H9 (cell line): ENCODE measurements at regions not wholly inside any gene's neighbourhood (a gene's known extent, or its start where the extent isn't known, plus 50 kb on each side); places are given as distances from the start of the nearest gene placed in this dataset.

Experiments
- DNase-seq: peaks from one replicate; pipeline ENCODE4 v3.0.0-alpha.2; 2017
- H2AFZ ChIP-seq: one replicate; pipeline ENCODE4 v1.6.1; 2013; ENCODE audit warnings: mild to moderate bottlenecking, low read length, control low read depth, moderate library complexity
- H2AK5ac ChIP-seq: 2 replicates; pipeline ENCODE4 v1.6.1; 2013; ENCODE audit warnings: low read length, control low read depth, mixed read lengths; ENCODE audit not compliant: insufficient read length
- H2BK120ac ChIP-seq: one replicate; pipeline ENCODE4 v1.6.1; 2013; ENCODE audit warnings: low read depth, mild to moderate bottlenecking, low read length, control low read depth, inconsistent platforms; ENCODE audit not compliant: poor library complexity, severe bottlenecking
- H2BK12ac ChIP-seq: 2 replicates; pipeline ENCODE4 v1.6.1; 2013; ENCODE audit warnings: low read length, control low read depth, mixed read lengths, low read depth; ENCODE audit not compliant: insufficient read length
- H2BK15ac ChIP-seq: 2 replicates; pipeline ENCODE4 v1.6.1; 2013; ENCODE audit warnings: low read depth, low read length, control low read depth
- H2BK20ac ChIP-seq: one replicate; pipeline ENCODE4 v1.6.1; 2013; ENCODE audit warnings: low read depth, mild to moderate bottlenecking, low read length, control low read depth, inconsistent platforms; ENCODE audit not compliant: poor library complexity, severe bottlenecking
- H2BK5ac ChIP-seq: 2 replicates; pipeline ENCODE4 v1.6.1; 2013; ENCODE audit warnings: low read length, control low read depth, mixed read lengths; ENCODE audit not compliant: insufficient read length
- H3K14ac ChIP-seq: 2 replicates; pipeline ENCODE4 v1.6.1; 2013; ENCODE audit warnings: low read length, control low read depth; ENCODE audit not compliant: insufficient read depth
- H3K18ac ChIP-seq: 2 replicates; pipeline ENCODE4 v1.6.1; 2013; ENCODE audit warnings: low read depth, mild to moderate bottlenecking, mixed read lengths, low read length, control low read depth; ENCODE audit not compliant: insufficient read length
- H3K23ac ChIP-seq: 2 replicates; pipeline ENCODE4 v1.6.1; 2013; ENCODE audit warnings: low read length, control low read depth, mixed read lengths, low read depth; ENCODE audit not compliant: insufficient read length
- H3K23me2 ChIP-seq: 2 replicates; pipeline ENCODE4 v1.6.1; 2013; ENCODE audit warnings: low read depth, mild to moderate bottlenecking, mixed read lengths, low read length, control low read depth; ENCODE audit not compliant: insufficient read length, poor library complexity, severe bottlenecking
- H3K27ac ChIP-seq: 2 replicates; pipeline ENCODE4 v1.5.1; 2013; ENCODE audit warnings: low read length, control low read depth, mixed read lengths, low read depth; ENCODE audit not compliant: insufficient read length
- H3K27me3 ChIP-seq: 2 replicates; pipeline ENCODE4 v1.6.1; 2013; ENCODE audit warnings: low read length, control low read depth, inconsistent platforms; ENCODE audit not compliant: insufficient read depth
- H3K4ac ChIP-seq: 2 replicates; pipeline ENCODE4 v1.6.1; 2013; ENCODE audit warnings: low read depth, mild to moderate bottlenecking, control low read depth, inconsistent platforms, low read length, moderate library complexity
- H3K4me1 ChIP-seq: 2 replicates; pipeline ENCODE4 v1.6.1; 2013; ENCODE audit warnings: low read length, control low read depth, inconsistent platforms; ENCODE audit not compliant: insufficient read depth
- H3K4me2 ChIP-seq: 2 replicates; pipeline ENCODE4 v1.6.1; 2013; ENCODE audit warnings: low read length, control low read depth, mixed read lengths; ENCODE audit not compliant: insufficient read length, insufficient read depth
- H3K56ac ChIP-seq: 2 replicates; pipeline ENCODE4 v1.6.1; 2013; ENCODE audit warnings: low read depth, mild to moderate bottlenecking, mixed read lengths, low read length, control low read depth; ENCODE audit not compliant: insufficient read length
- H3K79me1 ChIP-seq: 2 replicates; pipeline ENCODE4 v1.6.1; 2013; ENCODE audit warnings: low read depth, mild to moderate bottlenecking, moderate library complexity, low read length, control low read depth, inconsistent platforms; ENCODE audit not compliant: insufficient read depth, poor library complexity, severe bottlenecking
- H3K79me2 ChIP-seq: 2 replicates; pipeline ENCODE4 v1.6.1; 2013; ENCODE audit warnings: low read length, control low read depth, inconsistent platforms; ENCODE audit not compliant: insufficient read depth
- H3K9ac ChIP-seq: 2 replicates; pipeline ENCODE4 v1.6.1; 2013; ENCODE audit warnings: low read length, control low read depth, mixed read lengths; ENCODE audit not compliant: insufficient read length; ENCODE audit errors: extremely low read depth
- H3K9me3 ChIP-seq: one replicate; pipeline ENCODE4 v1.6.1; 2013; ENCODE audit warnings: low read depth, low read length, inconsistent platforms; ENCODE audit not compliant: control insufficient read depth
- H3T11ph ChIP-seq: one replicate; pipeline ENCODE4 v1.6.1; 2013; ENCODE audit warnings: mild to moderate bottlenecking, low read length, control low read depth, inconsistent platforms
- H4K20me1 ChIP-seq: one replicate; pipeline ENCODE4 v1.6.1; 2013; ENCODE audit not compliant: control insufficient read depth, insufficient read length, insufficient read depth
- H4K5ac ChIP-seq: 2 replicates; pipeline ENCODE4 v1.6.1; 2013; ENCODE audit warnings: low read depth, mild to moderate bottlenecking, mixed read lengths, low read length, control low read depth; ENCODE audit not compliant: insufficient read length
- H4K8ac ChIP-seq: replicated peaks from 2 replicates; pipeline ENCODE4 v1.6.1; 2013; ENCODE audit warnings: low read length, control low read depth, mixed read lengths, low read depth; ENCODE audit not compliant: insufficient read length
- H4K91ac ChIP-seq: 2 replicates; pipeline ENCODE4 v1.6.1; 2013; ENCODE audit warnings: low read depth, mild to moderate bottlenecking, moderate library complexity, mixed read lengths, low read length, control low read depth; ENCODE audit not compliant: insufficient read length
- H3K27ac Mint-ChIP-seq, 3 experiments: 2 replicates in 2 of 3; 3 replicates in 1 of 3; pipeline ENCODE4 v1.8.0; 2020 to 2021; ENCODE audit warnings: mixed read lengths in 3 of 3, mild to moderate bottlenecking in 1 of 3, moderate library complexity in 1 of 3
- H3K27me3 Mint-ChIP-seq: 2 replicates; pipeline ENCODE4 v1.8.0; 2021; ENCODE audit warnings: low read depth, mild to moderate bottlenecking, moderate library complexity, mixed read lengths
- H3K36me3 Mint-ChIP-seq, 3 experiments: 2 replicates in 2 of 3; 3 replicates in 1 of 3; pipeline ENCODE4 v1.8.0; 2020 to 2021; ENCODE audit warnings: low read depth in 3 of 3, mixed read lengths in 3 of 3; ENCODE audit not compliant: insufficient read depth in 1 of 3
- H3K4me1 Mint-ChIP-seq, 2 experiments: 2 replicates each; pipeline ENCODE4 v1.8.0; 2020; ENCODE audit warnings: mixed read lengths in 2 of 2
- H3K4me3 Mint-ChIP-seq, 2 experiments: 2 replicates in 1 of 2; 3 replicates in 1 of 2; pipeline ENCODE4 v1.8.0; 2020 to 2021; ENCODE audit warnings: mild to moderate bottlenecking in 2 of 2, mixed read lengths in 2 of 2, moderate library complexity in 1 of 2
- H3K9me3 Mint-ChIP-seq, 2 experiments: 2 replicates in 1 of 2; 3 replicates in 1 of 2; pipeline ENCODE4 v1.8.0; 2020; ENCODE audit warnings: mild to moderate bottlenecking in 2 of 2, mixed read lengths in 2 of 2, moderate library complexity in 1 of 2
- WGBS: extraction: QIAGEN DNeasy Blood & Tissue Kit; methylation state at CpG from one replicate; pipeline ENCODE4 v1.1.7; 2013; ENCODE audit warnings: missing lambda C conversion rate, low lambda C conversion rate, mixed read lengths; ENCODE audit not compliant: insufficient read length; ENCODE audit errors: extremely low coverage; 5-methylcytosine and 5-hydroxymethylcytosine counted together
- TF ChIP-seq, protein P1 (sequence below): fragments of 200-600 bp; sonication (generic); conservative IDR thresholded peaks from 3 replicates; pipeline ENCODE4 v1.8.0; 2021; ENCODE audit warnings: antibody characterized with exemption, mild to moderate bottlenecking

DNA sequence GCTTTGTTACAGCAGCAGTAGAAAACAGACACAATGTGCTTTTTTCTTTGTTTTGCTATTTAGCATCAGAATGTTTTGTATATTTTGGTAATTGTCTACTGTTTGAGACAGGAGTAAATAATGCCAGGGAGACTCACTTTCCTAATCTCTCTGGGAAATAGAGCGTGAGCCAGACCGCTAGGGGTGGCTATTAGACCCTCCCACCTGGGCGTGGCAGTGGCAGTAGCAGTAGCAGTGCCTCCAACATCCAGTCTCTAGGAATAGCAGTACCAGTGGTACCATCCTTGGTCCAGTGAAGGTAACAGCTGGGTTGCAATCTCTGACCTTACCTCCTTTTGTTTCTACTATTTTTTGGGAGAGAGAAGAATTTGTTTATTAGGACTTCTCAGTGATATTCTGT lies 165.7 kb upstream of the MAGI2 start:
- Histone ChIP-seq H3K9ac (no peak overlapping the region), H3K27me3 (no peaks in the 10 kb centered on the region), H2BK120ac (no peak overlapping the region), H2BK5ac (no peak overlapping the region), H3K27ac (no peak overlapping the region), H3T11ph (no peak overlapping the region), H3K23ac (no peak overlapping the region), H3K23me2 (no peaks in the 10 kb centered on the region), H3K18ac (no peak overlapping the region), H4K5ac (no peak overlapping the region), H2BK12ac (no peak overlapping the region), H3K79me2 (no peaks in the 10 kb centered on the region), H4K8ac (no peak overlapping the region), H2BK15ac (no peak overlapping the region), H3K9me3 (no peaks in the 10 kb centered on the region), H3K14ac (no peak overlapping the region; the same call in 1 of the 2 replicates), H3K56ac (no peak overlapping the region), H3K4me2 (no peak overlapping the region), H2BK20ac (no peak overlapping the region), H3K79me1 (no peaks in the 10 kb centered on the region), H2AK5ac (no peak overlapping the region), H3K4me1 (no peaks in the 10 kb centered on the region), H4K91ac (no peak overlapping the region), H3K4ac (no peak overlapping the region), H4K20me1 (no peaks in the 10 kb centered on the region), H2AFZ (no peak overlapping the region)
- Mint-ChIP-seq H3K27me3 (no peaks in the 10 kb centered on the region; the same call in 1 of the 2 replicates), H3K4me1 (peaks cover 0 to 5% of the 10 kb centered on the region in 2 experiments; a peak in 3 of 4 replicates), H3K36me3 (peaks cover 0 to 7% (median 1%) of the 10 kb centered on the region in 3 experiments; a peak in 2 of 7 replicates), H3K27ac (no peak overlapping the region; a peak in 1 of 7 replicates), H3K4me3 (no peak overlapping the region), H3K9me3 (peaks cover 3 to 6% of the 10 kb centered on the region in 2 experiments; a peak in 3 of 5 replicates)
- WGBS: no CpG with 5 or more reads among the region's 3 CpGs
- DNase-seq: peak; percentile 43
- TF ChIP-seq, protein P1, sequence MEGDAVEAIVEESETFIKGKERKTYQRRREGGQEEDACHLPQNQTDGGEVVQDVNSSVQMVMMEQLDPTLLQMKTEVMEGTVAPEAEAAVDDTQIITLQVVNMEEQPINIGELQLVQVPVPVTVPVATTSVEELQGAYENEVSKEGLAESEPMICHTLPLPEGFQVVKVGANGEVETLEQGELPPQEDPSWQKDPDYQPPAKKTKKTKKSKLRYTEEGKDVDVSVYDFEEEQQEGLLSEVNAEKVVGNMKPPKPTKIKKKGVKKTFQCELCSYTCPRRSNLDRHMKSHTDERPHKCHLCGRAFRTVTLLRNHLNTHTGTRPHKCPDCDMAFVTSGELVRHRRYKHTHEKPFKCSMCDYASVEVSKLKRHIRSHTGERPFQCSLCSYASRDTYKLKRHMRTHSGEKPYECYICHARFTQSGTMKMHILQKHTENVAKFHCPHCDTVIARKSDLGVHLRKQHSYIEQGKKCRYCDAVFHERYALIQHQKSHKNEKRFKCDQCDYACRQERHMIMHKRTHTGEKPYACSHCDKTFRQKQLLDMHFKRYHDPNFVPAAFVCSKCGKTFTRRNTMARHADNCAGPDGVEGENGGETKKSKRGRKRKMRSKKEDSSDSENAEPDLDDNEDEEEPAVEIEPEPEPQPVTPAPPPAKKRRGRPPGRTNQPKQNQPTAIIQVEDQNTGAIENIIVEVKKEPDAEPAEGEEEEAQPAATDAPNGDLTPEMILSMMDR: 0 out of 3 replicates have a peak, but pooled peaks have one; percentile 11
